Hypothalamus (tissue), 51 donors: ENCODE measurements at regions not wholly inside any gene's neighbourhood (a gene's known extent, or its start where the extent isn't known, plus 50 kb on each side); places are given as distances from the start of the nearest gene placed in this dataset.

Experiments used
- DNase-seq, 51 donors: peaks; one replicate each; lab custom pipeline; 2025; lab: John Stamatoyannopoulos, UW

GRCh38 chr2:106041150-106041549 is 153.0 kb downstream of the UXS1 start:
- DNase-seq: no peak

GRCh38 chr2:106039634-106040315 is 154.3 kb downstream of the UXS1 start:
- DNase-seq: peak in 8 of 51 donors; percentile 4 to 37 (median 11)

GRCh38 chr2:106038601-106039375 is 155.3 kb downstream of the UXS1 start:
- peak in 16 of 51 donors; percentile 3 to 63 (median 33) for DNase-seq

- DNase-seq: no peak
These were observed 156.2 kb downstream of the UXS1 start for GRCh38 chr2:106037932-106038331.

GRCh38 chr2:106037262-106037661 is 156.8 kb downstream of the UXS1 start:
- no peak for DNase-seq

- no peak for DNase-seq
These were observed 159.8 kb downstream of the UXS1 start for GRCh38 chr2:106034325-106034724.

- DNase-seq: no peak
These were observed 161.4 kb downstream of the UXS1 start for GRCh38 chr2:106032676-106033075.

- peak in 3 of 51 donors; percentile 4 to 65 (median 11) for DNase-seq
These were observed 163.5 kb downstream of the UXS1 start for GRCh38 chr2:106030287-106031268.

- DNase-seq: no peak
These were observed 165.9 kb downstream of the UXS1 start for GRCh38 chr2:106028192-106028591.

- no peak for DNase-seq
These were observed 167.6 kb downstream of the UXS1 start for GRCh38 chr2:106026271-106027190.

- no peak for DNase-seq
These were observed 168.3 kb downstream of the UXS1 start for GRCh38 chr2:106025796-106026195.

- DNase-seq: no peak
These were observed 172.5 kb downstream of the UXS1 start for GRCh38 chr2:106021662-106022028.

GRCh38 chr2:106020821-106021661 is 173.1 kb downstream of the UXS1 start:
- peak in 19 of 51 donors; percentile 5 to 53 (median 25) for DNase-seq

- no peak for DNase-seq
These were observed 174.1 kb downstream of the UXS1 start for GRCh38 chr2:106020032-106020431.

- no peak for DNase-seq
These were observed 176.0 kb downstream of the UXS1 start for GRCh38 chr2:106018141-106018540.

GRCh38 chr2:106012591-106013347 is 181.3 kb downstream of the UXS1 start:
- DNase-seq: no peak

- DNase-seq: no peak
These were observed 182.0 kb downstream of the UXS1 start for GRCh38 chr2:106012001-106012590.

- no peak for DNase-seq
These were observed 182.7 kb downstream of the UXS1 start for GRCh38 chr2:106011380-106011779.
